ENCODE measurements at regions not wholly inside any gene's neighbourhood (a gene's known extent, or its start where the extent isn't known, plus 50 kb on each side); places are given as distances from the start of the nearest gene placed in this dataset.

GRCh38 chr2:30040147-30040546, 106.7 kb upstream of the YPEL5 start:
- Histone ChIP-seq H3K27me3 (ENCODE audit: insufficient read depth, poor library complexity, severe bottlenecking) (peaks cover 2% of the 10 kb centered on the region), H3K4me3 (replicated peaks; ENCODE audit: insufficient read depth, low read length) (no peak overlapping the region), H3K27ac (replicated peaks) (no peak overlapping the region)
- DNase-seq (ENCODE audit: low read depth in 1 of 2, low spot score in 1 of 2): no peak
- TF ChIP-seq GABPA (IDR thresholded peaks at IDR 0.05; ENCODE audit: low read depth) (no peak), POLR2AphosphoS5 (IDR thresholded peaks at IDR 0.05; ENCODE audit: low read depth) (no peak), SPI1 (IDR thresholded peaks at IDR 0.05; ENCODE audit: borderline replicate concordance, low read depth) (no peak), REST (IDR thresholded peaks at IDR 0.05; ENCODE audit: insufficient replicate concordance, low read depth) (no peak), CTCF (IDR thresholded peaks at IDR 0.05; ENCODE audit: insufficient read depth, low read length) (no peak)

GRCh38 chr2:30041884-30042283, 104.9 kb upstream of the YPEL5 start:
- TF ChIP-seq CTCF (IDR thresholded peaks at IDR 0.05; ENCODE audit: insufficient read depth, low read length) (no peak), SPI1 (IDR thresholded peaks at IDR 0.05; ENCODE audit: borderline replicate concordance, low read depth) (no peak), GABPA (IDR thresholded peaks at IDR 0.05; ENCODE audit: low read depth) (no peak), REST (IDR thresholded peaks at IDR 0.05; ENCODE audit: insufficient replicate concordance, low read depth) (no peak), POLR2AphosphoS5 (IDR thresholded peaks at IDR 0.05; ENCODE audit: low read depth) (no peak)
- Histone ChIP-seq H3K27me3 (ENCODE audit: insufficient read depth, poor library complexity, severe bottlenecking) (peaks cover 4% of the 10 kb centered on the region), H3K4me3 (replicated peaks; ENCODE audit: insufficient read depth, low read length) (no peak overlapping the region), H3K27ac (replicated peaks) (no peak overlapping the region)
- no peak for DNase-seq (ENCODE audit: low read depth in 1 of 2, low spot score in 1 of 2)

DNA sequence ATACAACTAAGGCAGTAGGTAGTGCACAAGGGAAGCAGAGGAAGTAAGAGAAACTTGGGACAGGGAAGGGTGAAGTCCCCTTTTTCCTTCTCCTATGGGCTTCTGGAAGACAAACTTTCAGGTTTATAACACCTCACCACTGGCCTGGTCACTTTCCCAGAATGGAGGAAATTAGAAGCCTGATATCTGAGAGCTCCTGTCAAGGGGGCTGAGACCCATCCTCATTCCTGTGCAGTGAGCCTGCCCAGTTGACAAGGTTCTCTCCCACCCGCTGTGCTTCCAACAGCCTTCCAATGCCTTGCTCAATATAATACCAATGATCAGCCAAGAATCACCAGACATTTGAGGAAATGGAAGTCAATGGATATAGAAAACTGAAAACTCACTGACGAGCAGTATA, 100.4 kb upstream of the YPEL5 start:
- Histone ChIP-seq H3K4me3 (replicated peaks; ENCODE audit: insufficient read depth, low read length) (no peak overlapping the region), H3K27me3 (ENCODE audit: insufficient read depth, poor library complexity, severe bottlenecking) (peaks cover 13% of the 10 kb centered on the region), H3K27ac (replicated peaks) (no peak overlapping the region)
- TF ChIP-seq REST (IDR thresholded peaks at IDR 0.05; ENCODE audit: insufficient replicate concordance, low read depth) (no peak), SPI1 (IDR thresholded peaks at IDR 0.05; ENCODE audit: borderline replicate concordance, low read depth) (no peak), POLR2AphosphoS5 (IDR thresholded peaks at IDR 0.05; ENCODE audit: low read depth) (no peak), CTCF (IDR thresholded peaks at IDR 0.05; ENCODE audit: insufficient read depth, low read length) (no peak), GABPA (IDR thresholded peaks at IDR 0.05; ENCODE audit: low read depth) (no peak)
- DNase-seq (ENCODE audit: low read depth in 1 of 2, low spot score in 1 of 2): no peak
